CD4-positive, alpha-beta T cell treated with Interleukin-10 for 1 hour (primary cell): ENCODE measurements at regions not wholly inside any gene's neighbourhood (a gene's known extent, or its start where the extent isn't known, plus 50 kb on each side); places are given as distances from the start of the nearest gene placed in this dataset.

Source experiments
- DNase-seq: peaks from one replicate; pipeline ENCODE4 v3.0.0-alpha.2; 2020

GRCh38 chr5:52419357-52419756 is 368.4 kb upstream of the ITGA1 start:
- no peak for DNase-seq

DNA sequence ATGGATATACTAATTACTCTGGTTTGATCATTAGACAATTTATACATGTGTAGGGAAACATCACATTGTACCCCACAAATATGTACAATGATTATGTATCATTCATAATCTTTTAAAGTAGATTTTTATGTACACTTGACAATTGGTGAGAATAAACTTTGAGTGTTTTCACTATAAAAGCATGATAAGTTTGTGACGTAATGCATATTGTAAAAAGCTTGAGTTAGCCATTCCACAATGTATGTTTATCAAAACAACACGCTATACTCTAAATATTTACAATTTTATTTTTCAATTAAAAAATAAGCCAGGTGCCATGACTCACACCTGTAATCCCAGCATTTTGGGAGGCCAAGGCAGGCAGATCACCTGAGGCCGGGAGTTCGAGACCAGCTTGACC is 360.1 kb upstream of the ITGA1 start:
- DNase-seq: no peak

- DNase-seq: no peak
Observed at GRCh38 chr5:52428977-52429489, 358.7 kb upstream of the ITGA1 start.

GRCh38 chr5:52441768-52442167 is 345.9 kb upstream of the ITGA1 start:
- DNase-seq: no peak

DNA sequence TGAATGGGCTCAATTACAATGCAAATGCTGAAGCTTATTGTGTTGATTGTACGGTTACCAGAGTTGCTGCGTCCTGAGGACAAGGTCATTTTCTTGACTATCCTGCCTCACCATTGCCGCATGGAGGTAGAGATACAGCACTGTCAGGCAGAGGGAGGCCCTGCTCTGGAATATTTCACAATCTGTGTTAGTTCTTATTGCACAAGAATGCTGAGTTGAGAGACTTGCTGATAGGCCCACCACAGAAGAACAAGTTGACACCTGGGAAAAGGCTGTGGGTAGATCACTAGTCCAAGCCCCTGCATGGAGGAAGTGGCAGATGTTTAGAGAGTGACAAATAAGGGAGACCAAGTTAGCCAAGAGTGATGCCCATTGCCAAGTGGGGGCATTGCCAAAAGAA is 344.5 kb upstream of the ITGA1 start:
- no peak for DNase-seq

DNA sequence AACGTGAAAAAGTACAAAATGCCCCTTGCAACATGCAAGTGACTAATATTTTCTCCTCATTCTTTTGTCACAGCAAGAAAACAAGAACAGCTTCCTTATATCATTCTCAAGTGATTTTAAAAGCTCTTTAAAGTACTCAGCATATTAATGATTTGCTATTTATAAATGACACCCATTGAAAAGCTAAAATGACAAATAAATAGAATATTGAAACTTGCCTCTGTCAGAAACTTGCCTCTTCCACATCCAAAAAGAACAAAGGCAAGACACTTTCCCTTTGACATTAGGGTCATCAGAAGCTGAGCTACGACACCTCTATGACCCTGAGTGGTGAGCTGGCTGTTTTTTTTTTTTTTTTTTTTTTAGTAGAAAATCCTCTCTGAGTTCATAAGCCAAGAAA is 339.6 kb upstream of the ITGA1 start:
- no peak for DNase-seq

GRCh38 chr5:52449516-52449915 is 338.2 kb upstream of the ITGA1 start:
- no peak for DNase-seq

GRCh38 chr5:52452098-52452497 is 335.6 kb upstream of the ITGA1 start:
- DNase-seq: no peak

DNA sequence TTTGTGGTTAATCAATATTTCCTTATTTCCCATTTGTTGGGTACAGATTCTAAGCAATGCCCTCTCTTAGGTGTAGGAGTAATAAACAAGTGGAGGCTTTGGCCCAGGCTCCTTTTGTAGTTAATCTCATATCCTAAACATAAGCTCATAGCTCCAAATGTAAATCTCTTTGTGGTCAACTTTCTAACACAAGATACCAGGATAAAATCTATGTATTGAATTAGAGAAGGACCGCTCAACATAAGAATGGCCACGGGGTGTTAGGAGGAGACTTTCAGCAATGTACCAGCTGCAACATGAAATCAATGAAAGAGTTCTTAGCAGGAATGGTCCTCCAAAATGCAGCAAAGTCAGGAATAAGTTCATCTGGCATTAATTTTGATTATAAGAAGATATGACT is 334.5 kb upstream of the ITGA1 start:
- no peak for DNase-seq

GRCh38 chr5:52455920-52456319 is 331.8 kb upstream of the ITGA1 start:
- DNase-seq: no peak

- no peak for DNase-seq
Observed at GRCh38 chr5:52457810-52458209, 329.9 kb upstream of the ITGA1 start.

GRCh38 chr5:52466113-52466512 is 321.6 kb upstream of the ITGA1 start:
- DNase-seq: no peak

DNA sequence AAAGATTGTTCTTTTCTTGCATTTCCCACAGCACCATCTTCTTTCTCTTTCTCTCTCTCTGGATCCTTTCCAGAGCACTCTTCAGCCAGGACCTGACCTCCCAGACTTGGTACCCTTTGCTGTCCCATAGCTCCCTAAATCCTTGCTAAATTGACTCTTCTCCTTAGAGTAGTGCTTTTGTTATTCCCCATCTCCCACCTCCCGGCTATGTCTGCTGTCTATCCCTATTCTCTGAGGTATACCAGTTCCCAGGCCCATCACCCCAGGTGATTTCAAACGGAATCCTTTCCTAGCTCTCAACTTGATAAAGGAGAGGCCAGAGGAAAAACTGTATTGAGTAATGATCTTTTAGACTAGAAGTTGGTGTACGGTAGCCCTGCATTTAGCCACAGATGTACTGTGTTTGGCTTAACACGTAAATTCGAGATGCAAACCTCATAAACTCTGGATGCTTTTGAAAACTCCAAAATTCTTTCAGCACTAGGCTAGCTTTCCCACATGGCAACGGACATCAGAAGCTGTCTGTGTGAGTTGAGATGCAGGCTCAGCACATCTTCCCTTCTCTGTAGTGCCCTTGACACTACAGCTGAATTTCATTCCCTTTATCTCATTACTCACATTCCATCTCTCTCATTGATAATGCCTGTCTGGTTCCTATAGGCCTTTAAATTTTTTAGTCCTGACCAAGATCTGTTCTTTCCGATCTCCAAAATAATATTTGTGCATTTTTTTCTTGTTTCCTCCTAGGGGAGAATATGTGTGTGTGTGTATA is 320.8 kb upstream of the ITGA1 start:
- DNase-seq: no peak

DNA sequence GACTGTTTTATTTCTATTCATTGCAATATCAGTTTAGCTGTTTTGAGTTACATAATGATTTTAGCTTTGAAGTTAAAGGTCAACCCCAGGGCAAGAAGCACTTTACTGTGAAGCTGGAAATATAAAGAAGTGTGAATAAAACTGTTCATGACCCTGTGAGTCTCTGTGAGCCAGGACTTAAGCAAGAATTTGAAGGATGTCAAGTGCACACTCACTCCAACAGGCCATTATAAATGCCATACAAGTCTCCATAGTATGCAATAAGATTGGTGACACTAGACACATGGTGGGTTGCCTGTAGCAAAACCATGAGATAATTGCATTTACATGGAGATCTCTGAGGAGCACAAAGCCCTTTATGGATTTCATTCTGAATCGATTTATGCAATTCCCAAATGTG is 318.7 kb upstream of the ITGA1 start:
- DNase-seq: no peak

GRCh38 chr5:52469420-52469819 is 318.3 kb upstream of the ITGA1 start:
- peak; percentile 47 for DNase-seq

DNA sequence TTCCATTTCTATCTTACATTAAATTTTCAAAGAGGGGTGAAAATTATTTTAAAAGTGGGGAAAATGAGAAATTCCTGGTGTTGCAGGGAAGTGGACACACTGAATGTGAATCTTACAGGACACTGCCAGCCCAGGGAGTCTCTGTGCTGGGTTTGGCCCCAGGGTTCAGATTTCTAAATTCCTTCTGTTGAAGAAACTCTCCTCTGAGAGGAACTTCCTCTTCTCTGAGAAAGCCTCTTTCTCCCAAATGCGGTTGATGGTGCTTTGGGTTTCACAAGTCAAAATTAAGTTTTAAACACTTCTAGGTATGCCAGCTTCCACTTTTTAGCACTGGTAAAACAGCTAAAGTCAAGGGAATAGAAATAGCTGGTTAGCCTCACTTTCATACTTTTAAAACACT is 317.9 kb upstream of the ITGA1 start:
- no peak for DNase-seq

- DNase-seq: no peak
Observed at GRCh38 chr5:52476346-52476745, 311.4 kb upstream of the ITGA1 start.

DNA sequence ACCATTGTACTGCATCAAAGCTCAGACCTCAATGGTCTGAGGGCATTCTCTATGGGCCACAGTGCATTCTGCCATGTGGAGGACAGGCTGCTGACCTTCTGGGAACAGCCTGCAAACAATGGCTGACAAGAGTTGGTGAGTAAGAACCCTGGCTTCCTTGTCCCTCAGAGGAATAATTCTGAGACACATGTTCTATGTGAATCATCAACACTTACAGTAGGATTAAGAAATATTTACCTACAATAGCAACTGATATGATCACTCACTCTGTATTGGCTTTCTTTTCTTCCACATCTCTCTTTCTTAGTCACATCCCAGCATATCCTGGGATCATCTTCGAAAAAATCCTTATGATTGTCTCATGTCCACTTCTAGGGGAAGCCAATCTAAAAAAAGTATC is 306.5 kb upstream of the ITGA1 start:
- no peak for DNase-seq

DNA sequence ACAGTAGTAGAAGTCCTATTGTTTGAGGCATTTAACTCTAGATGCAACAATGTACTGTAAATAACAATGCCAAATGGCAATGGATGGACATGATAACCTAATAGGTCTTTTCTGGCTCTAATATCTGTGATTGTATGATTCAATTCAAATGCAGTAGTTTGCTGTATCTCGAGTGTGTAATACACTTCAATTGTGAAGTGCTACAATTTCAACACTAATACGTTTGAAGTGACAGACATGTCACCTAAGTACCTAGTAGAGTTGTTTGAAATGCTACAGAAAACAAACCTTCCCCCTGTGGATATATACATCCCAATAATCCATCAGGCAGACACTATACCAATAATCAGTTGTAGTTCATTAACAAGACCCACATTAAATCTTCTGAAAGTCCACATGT is 305.9 kb upstream of the ITGA1 start:
- DNase-seq: no peak

GRCh38 chr5:52491071-52491787 is 296.5 kb upstream of the ITGA1 start:
- no peak for DNase-seq

- no peak for DNase-seq
Observed at GRCh38 chr5:52491818-52492217, 295.9 kb upstream of the ITGA1 start.

GRCh38 chr5:52497133-52497693 is 290.5 kb upstream of the ITGA1 start:
- no peak for DNase-seq

DNA sequence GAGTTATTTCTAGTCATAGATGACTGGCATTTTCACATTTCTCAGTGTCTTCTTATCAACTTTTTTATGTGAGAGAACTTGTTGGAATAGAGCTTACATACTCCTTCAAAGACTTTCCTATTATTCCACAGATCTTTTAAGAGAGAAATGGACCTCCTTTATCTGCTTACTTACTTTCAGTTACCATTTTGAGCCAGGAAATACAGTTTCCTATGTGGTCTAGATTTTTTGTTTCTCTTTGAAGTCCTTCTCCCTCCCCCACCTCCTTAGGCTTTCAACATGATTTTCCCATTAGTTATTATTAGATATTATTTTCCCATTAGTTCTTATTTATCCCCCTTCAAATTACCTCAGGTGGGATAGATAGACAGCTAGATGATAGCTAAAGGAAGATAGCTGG is 289.1 kb upstream of the ITGA1 start:
- no peak for DNase-seq

- DNase-seq: no peak
Observed at GRCh38 chr5:52502460-52502999, 285.2 kb upstream of the ITGA1 start.
